Right lobe of liver (tissue), 6 donors: ENCODE measurements at regions not wholly inside any gene's neighbourhood (a gene's known extent, or its start where the extent isn't known, plus 50 kb on each side); places are given as distances from the start of the nearest gene placed in this dataset.

Source experiments
- ATAC-seq, 4 donors: fragments of 200-7000 bp; cut with Tn5 transposase; one replicate each; pipeline ENCODE4 v1.9.1; 2020; ENCODE audit warnings: mild to moderate bottlenecking in 4 of 4, moderate library complexity in 4 of 4
- DNase-seq, 3 donors: peaks; one replicate each; pipeline ENCODE4 v3.0.0-alpha.2; 2020
- H3K27ac ChIP-seq, 3 donors: fragments of 200-600 bp; one replicate each; pipeline ENCODE4 v1.8.0; 2022
- H3K27me3 ChIP-seq, 2 donors: fragments of 200-600 bp; one replicate each; pipeline ENCODE4 v1.8.0; 2022
- H3K36me3 ChIP-seq, 4 donors: fragments of 200-600 bp; sonication (generic) in 1 of 4; one replicate each; pipeline versions ENCODE4 v1.5.1 to v1.8.0; 2017 to 2022; ENCODE audit warnings: control low read depth in 1 of 4
- H3K4me1 ChIP-seq, 4 donors: fragments of 200-600 bp; sonication (generic) in 1 of 4; one replicate each; pipeline versions ENCODE4 v1.5.1 to v1.8.0; 2017 to 2022; ENCODE audit warnings: control low read depth in 1 of 4
- H3K4me3 ChIP-seq, 3 donors: fragments of 200-600 bp; one replicate each; pipeline ENCODE4 v1.8.0; 2022
- H3K9me3 ChIP-seq, 4 donors: fragments of 200-600 bp; sonication (generic) in 1 of 4; one replicate each; pipeline versions ENCODE4 v1.5.1 to v1.8.0; 2017 to 2022; ENCODE audit warnings: control low read depth in 1 of 4
- POLR2A ChIP-seq: fragments of 450-650 bp; IDR thresholded peaks from one replicate; pipeline ENCODE4 v1.6.1; 2017; ENCODE audit warnings: antibody characterized with exemption, mild to moderate bottlenecking
- WGBS: methylation state at CpG from one replicate; pipeline ENCODE4 v1.1.6; 2018; ENCODE audit warnings: low coverage, low lambda C conversion rate; ENCODE audit not compliant: insufficient coverage; ENCODE audit errors: missing lambda C conversion rate; 5-methylcytosine and 5-hydroxymethylcytosine counted together
- intact Hi-C, 2 donors: fragments of 100-400 bp; cut with DNase I; formaldehyde crosslinking; loops; one replicate each; pipeline versions ENCODE4 v1.11.2 to v1.14.1; 2022
- TF ChIP-seq, protein P1 (sequence below), 4 donors: fragments of 200-600 bp in 3 of 4; fragments of 450-650 bp in 1 of 4; IDR thresholded peaks; one replicate each; pipeline versions ENCODE4 v1.5.1 to v1.8.0; 2016 to 2022; ENCODE audit warnings: antibody characterized with exemption in 4 of 4, mild to moderate bottlenecking in 2 of 4
- donor health status: DM: no; HTN: yes; CAD: no.
- donor health status: DM: no; HTN: no; CAD: no.
- donor health status: DM: no; HTN: no; CAD: no.
- donor health status: DM: no; HTN: yes; CAD: no.
- donor health status: DM: no; HTN: yes; CAD: no.

DNA sequence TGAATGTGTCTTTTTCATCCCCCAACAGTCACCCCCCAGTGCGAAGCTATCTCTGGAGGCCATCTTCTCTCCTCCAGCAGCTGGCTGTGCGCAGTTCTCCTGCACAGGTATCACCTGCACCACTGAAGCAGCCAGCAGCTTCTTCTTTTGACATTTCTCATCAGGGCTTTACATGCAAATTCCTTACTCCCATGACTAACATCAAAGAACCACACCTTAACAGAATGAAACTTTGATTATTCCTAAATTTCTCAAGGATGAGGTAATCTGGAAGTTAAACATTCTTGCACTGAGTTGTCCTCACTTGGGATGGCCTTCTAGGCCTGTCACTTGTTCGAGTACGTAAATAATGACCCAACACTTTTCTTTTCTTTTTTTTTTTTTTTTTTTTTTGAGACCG lies 291.6 kb upstream of the HSFY2 start:
- no peaks in the 10 kb centered on the region for H3K27me3 ChIP-seq
- no peaks in the 10 kb centered on the region for H3K9me3 ChIP-seq
- no CpG with 5 or more reads among the region's 5 CpGs for WGBS
- H3K36me3 ChIP-seq: no peaks in the 10 kb centered on the region
- intact Hi-C loops: no loop called here
- ATAC-seq (no peak), DNase-seq (no peak)
- TF ChIP-seq, protein P1, sequence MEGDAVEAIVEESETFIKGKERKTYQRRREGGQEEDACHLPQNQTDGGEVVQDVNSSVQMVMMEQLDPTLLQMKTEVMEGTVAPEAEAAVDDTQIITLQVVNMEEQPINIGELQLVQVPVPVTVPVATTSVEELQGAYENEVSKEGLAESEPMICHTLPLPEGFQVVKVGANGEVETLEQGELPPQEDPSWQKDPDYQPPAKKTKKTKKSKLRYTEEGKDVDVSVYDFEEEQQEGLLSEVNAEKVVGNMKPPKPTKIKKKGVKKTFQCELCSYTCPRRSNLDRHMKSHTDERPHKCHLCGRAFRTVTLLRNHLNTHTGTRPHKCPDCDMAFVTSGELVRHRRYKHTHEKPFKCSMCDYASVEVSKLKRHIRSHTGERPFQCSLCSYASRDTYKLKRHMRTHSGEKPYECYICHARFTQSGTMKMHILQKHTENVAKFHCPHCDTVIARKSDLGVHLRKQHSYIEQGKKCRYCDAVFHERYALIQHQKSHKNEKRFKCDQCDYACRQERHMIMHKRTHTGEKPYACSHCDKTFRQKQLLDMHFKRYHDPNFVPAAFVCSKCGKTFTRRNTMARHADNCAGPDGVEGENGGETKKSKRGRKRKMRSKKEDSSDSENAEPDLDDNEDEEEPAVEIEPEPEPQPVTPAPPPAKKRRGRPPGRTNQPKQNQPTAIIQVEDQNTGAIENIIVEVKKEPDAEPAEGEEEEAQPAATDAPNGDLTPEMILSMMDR (IDR thresholded peaks at IDR 0.05): no peak
- TF ChIP-seq POLR2A: no peak
- no peaks in the 10 kb centered on the region for H3K4me1 ChIP-seq
- H3K4me3 ChIP-seq: no peak overlapping the region
- H3K27ac ChIP-seq: no peak overlapping the region

DNA sequence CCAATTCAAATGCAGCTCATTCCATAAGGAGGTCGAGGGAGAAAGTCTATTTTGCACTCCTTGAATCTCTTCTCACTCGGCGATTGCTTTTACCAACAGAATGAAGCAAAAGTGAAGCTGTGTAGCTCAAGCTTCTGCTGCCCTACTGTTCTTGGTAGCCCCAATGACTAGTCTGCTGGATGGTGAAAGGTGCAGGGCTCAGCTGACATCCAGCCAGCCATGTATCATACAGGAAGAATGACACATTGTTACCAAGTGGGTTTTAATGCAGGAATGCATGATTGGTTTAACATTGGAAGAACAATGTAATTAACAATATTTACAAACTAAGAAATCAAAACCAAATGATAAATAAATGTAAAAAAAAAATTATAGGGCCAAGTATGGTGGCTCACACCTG lies 286.2 kb upstream of the HSFY2 start:
- no peak overlapping the region for H3K27ac ChIP-seq
- no peak overlapping the region for H3K4me3 ChIP-seq
- no CpG with 5 or more reads among the region's 3 CpGs for WGBS
- H3K4me1 ChIP-seq: no peaks in the 10 kb centered on the region
- H3K9me3 ChIP-seq: no peaks in the 10 kb centered on the region
- TF ChIP-seq, protein P1 (IDR thresholded peaks at IDR 0.05): no peak
- DNase-seq (no peak), ATAC-seq (no peak)
- no peaks in the 10 kb centered on the region for H3K36me3 ChIP-seq
- intact Hi-C loops: no loop called here
- H3K27me3 ChIP-seq: no peaks in the 10 kb centered on the region

DNA sequence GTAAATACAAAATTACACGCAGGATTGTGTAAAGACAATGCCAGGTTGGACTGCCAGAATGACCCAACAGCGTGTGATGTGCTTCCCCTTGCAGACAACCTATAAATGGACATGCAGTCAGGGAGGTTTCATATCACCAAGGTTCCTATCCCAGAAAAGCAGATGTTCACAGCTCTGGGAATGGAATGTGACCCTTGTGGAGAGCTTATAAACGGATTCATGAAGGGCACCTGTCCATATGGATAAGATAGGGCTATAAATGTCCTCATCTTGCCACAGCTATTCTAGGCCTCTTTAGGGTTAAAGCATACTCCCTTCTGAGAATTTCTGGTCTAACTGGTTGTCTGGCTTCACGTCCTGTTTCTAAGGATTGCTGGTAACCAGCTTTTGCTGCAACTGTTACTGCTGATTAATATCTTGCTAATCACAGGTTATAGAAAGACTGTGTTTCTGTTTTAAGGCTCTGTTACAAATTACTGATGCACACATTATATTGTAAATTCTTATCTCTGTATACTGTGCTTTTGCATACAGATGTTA lies 285.4 kb upstream of the HSFY2 start:
- no CpG with 5 or more reads among the region's 4 CpGs for WGBS
- DNase-seq (no peak), ATAC-seq (no peak)
- no peaks in the 10 kb centered on the region for H3K9me3 ChIP-seq
- H3K4me1 ChIP-seq: no peaks in the 10 kb centered on the region
- no peaks in the 10 kb centered on the region for H3K27me3 ChIP-seq
- no peak overlapping the region for H3K4me3 ChIP-seq
- no peak for TF ChIP-seq POLR2A
- TF ChIP-seq, protein P1 (IDR thresholded peaks at IDR 0.05): no peak
- no peak overlapping the region for H3K27ac ChIP-seq
- no peaks in the 10 kb centered on the region for H3K36me3 ChIP-seq
- intact Hi-C loops: no loop called here

DNA sequence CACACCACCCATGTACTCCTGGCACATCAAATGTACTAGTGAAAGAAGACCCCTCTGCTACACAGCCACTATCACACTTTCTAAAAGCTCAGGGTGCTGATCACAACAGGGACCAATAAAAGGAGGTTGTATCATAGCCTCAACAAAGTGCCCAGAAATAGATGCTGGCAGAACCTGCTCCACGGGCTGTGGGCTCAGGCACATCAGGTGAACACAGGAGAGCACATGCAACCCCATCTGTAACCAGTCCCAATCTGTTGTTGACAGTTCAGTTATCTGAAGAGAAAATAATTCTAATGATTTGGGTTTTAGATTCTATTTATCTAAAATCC lies 282.6 kb upstream of the HSFY2 start:
- Histone ChIP-seq H3K27me3 (no peaks in the 10 kb centered on the region), H3K36me3 (no peaks in the 10 kb centered on the region), H3K9me3 (no peaks in the 10 kb centered on the region), H3K4me3 (no peak overlapping the region), H3K4me1 (no peaks in the 10 kb centered on the region), H3K27ac (no peak overlapping the region)
- ATAC-seq: no peak
- DNase-seq: no peak
- TF ChIP-seq, protein P1 (IDR thresholded peaks at IDR 0.05): no peak
- TF ChIP-seq POLR2A: no peak
- no CpG with 5 or more reads among the region's 1 CpG for WGBS
- intact Hi-C loops: no loop called here
